ENCODE measurements at regions not wholly inside any gene's neighbourhood (a gene's known extent, or its start where the extent isn't known, plus 50 kb on each side); places are given as distances from the start of the nearest gene placed in this dataset.
A peak's percentile ranks its signal among the peaks of the same experiment; 100 is the strongest.

DNA sequence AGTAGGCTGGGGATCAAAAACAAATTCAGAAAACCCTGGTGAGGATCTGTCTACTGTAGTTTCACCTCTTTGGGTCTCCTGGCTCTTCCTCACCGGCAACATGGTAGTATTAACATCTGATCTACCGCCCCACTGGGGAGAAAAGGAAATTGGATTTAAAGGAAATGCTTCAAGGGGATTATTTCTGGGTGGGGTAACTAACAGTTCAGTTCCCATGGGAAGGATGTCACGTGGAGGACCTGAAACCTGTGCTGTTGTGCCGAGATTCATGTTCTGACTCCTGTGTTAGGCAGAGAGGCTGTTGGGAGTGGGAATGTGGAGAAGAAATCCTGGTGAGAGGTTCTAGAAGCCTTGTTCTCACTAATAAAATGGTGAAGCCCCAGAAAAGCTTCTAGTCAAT, 254.4 kb downstream of the BCOR start:
- no peak for DNase-seq

DNA sequence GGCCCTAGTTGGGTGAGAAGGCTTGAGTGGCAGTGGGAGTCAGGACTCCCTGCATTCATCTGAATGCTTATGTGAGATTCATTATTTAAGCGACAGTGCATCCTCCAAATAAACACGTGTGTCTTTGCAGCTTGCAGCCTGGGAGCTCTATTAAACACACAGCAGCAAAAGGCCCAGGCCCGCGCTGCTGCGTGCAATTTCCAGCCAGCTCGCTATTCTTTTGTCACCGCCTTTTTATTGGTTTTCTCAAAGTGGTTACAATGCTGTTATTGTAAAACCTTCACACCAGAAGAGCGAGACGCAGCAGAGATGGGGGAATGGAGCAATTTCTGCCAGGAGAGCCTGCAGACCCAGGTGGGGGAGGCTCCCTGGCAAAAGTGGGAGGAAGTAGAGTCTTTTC, 252.5 kb downstream of the BCOR start:
- DNase-seq, result no peak

DNA sequence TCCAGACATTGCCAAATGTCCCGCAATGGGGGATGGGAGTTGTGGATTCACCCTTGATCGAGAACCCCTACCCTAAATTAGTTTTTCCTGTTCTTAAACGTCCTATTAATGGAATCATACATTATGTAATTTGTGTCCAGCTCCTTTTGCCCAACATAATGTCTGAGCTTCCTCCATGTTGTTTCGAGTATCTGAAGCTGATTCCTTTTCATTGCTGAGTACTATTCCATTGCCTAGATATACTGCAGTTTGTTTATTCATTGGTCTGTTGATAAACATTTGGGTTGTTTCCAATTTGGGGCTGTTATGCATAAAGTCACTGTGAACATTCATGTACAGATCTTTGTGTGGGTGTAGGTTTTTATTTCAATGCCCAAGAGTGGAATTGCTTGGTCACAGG, 251.3 kb downstream of the BCOR start:
- no peak for DNase-seq

DNA sequence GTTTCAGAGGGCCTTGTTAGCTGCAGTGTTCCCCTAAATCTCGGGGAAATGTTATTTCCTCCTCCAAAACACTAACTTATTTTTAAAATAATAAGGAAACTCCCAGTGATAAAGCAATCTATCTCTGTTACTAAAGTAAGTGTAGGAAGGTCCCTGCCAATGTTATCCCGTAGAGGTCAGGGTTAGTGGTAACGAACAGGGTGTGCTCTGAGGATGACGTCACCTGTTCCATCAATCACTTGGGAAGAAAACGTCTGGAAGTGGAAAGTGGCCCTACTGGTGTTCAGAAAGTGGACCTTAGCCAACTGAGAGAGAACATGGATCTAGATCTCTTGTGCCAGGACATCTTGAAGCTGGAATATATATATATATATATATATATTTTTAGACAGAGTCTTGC, 249.5 kb downstream of the BCOR start:
- no peak for DNase-seq

DNA sequence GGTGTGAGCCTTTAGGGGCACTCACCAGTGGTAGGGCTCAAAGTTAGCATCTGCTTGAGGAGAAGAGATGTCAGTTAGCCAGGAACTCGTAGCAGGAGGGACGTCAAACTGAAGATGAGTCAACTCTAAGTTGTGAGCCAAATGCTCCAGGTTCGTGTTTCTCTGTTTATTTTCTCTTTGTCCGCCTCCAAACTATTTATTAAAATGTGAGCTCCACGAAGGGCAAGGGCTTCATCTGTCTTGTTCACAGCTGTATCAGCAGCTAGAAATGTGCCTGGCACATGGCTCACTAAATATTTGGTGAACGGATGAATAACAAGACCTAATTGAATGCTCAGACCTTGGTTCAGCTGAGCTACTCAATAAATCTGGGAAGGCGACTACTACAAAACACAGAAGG, 248.9 kb downstream of the BCOR start:
- no peak for DNase-seq

DNA sequence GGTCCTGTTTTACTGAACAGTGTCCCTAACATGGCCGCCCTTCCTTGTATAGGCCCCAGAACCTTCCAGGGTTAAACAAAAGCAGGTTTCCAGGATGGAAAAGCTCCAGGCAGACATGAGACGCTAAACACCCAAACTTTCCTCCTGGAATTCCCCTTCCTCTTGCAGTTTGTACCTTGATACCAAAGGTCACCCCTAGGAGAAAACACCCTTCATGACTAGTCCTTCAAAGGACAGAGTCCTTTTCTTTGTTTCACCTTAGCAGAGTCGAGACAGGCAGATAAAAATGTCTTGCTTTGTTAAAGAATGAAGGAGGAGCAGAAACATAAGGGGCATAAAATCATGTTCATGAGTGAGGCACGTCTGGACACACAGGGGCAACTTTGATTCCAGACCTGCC, 247.5 kb downstream of the BCOR start:
- no peak for DNase-seq

DNA sequence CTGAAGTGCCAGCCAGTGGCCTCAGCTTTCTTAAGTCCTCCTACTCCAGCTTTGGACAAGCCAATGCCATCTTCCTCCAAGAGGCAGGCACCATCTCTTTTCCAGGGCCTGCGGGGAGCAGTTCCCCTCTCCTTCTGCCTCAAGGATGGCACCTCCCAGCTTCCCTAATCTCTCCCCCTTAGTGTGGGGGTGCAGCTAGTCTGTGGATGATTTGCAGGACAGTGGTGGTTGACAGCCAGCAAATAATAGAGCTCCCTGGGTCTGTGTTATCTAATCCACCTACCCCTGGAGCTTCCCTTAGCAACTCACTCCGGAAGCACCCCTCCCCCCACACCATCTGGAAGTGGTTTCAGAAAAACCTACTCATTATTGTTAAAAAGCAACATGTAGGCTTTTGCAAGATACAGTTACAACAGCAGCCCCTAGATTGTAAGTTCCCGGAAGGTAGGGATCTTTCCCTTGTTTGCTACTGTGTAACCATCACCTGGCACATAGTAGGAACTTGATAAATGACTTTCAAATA, 247.1 kb downstream of the BCOR start:
- DNase-seq, result peak; percentile 38

DNA sequence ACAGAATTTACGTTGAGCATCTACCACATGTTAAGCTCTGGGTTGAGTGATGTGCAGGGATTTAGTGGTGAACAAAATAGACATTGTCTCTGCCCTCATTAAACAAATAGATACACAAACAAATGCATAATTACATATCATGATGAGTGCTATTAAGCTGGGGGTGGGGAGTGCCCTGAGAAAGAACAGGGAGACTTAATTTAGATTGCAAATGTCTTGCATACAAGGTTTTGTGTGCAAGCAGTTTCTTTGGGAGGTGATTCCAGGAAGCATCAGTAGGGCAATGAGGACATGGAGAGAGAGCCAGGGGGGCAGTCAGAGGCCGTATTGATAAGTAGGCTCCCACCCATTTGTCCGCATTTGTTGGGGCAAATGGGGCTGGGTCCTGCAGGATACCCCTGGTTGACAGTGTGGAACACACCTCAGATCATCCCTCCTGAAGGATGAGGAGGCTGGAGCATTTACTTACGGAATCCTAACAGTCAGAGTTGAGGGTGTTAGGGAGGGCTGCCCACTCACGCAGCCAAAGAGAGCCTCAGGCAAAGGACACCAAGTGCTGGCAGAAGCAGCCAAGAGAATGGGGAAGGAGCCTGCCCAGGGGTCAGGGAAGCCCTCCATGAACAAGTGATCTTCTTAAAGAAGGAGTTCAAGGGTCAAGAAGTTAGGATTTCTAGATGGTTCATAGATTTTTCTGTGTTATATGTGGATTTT, 245.9 kb downstream of the BCOR start:
- no peak for DNase-seq

DNA sequence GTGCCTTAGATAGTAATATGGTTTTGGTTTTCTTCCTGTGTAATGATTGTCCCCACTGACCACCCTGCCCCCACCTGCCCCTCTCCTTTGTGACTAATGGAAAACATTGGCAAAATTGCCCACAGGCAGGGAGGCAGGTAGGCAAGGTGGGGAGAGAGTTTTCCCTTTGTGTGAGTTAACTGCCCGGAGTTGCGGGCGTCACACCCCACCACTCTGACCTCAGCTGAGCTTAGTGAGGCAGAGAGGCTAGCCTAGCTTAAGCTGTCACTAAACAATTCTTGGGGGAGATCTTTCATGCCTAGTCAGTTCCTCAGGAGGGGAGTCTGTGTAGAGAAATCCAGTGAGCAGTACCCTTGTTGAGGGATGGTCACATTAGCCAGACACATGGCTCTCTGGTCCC, 245.3 kb downstream of the BCOR start:
- DNase-seq, result no peak

DNA sequence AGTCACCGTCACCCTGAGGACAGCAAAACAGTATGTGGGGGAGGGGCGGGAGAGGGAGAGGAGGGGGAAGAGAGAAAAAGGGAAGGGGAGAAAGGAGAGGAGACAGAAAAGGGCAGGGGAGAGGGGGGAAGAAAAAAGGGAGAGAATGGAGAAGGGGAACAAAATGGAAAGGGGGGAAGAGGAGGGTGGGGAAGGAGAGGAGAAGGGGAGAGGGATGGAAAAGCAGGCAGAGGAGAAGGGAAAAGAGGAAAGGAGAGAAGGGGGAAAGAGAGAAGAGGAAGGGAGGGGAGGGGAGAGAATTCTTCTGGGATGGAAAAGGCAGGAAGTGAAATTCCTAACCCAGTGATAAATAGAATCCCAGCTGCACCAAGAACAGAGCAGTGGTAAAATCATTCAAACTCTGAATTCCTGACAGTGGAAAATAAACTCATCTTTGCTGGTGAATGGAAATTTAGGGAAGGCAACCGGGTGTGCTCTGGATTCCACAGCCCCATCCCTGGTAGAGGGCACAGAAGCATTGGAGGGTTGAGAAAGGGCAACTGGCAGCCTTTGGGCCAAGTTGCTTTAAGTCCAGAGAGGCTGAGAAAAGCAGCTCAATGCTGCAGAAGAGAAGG, 244.2 kb downstream of the BCOR start:
- no peak for DNase-seq

DNA sequence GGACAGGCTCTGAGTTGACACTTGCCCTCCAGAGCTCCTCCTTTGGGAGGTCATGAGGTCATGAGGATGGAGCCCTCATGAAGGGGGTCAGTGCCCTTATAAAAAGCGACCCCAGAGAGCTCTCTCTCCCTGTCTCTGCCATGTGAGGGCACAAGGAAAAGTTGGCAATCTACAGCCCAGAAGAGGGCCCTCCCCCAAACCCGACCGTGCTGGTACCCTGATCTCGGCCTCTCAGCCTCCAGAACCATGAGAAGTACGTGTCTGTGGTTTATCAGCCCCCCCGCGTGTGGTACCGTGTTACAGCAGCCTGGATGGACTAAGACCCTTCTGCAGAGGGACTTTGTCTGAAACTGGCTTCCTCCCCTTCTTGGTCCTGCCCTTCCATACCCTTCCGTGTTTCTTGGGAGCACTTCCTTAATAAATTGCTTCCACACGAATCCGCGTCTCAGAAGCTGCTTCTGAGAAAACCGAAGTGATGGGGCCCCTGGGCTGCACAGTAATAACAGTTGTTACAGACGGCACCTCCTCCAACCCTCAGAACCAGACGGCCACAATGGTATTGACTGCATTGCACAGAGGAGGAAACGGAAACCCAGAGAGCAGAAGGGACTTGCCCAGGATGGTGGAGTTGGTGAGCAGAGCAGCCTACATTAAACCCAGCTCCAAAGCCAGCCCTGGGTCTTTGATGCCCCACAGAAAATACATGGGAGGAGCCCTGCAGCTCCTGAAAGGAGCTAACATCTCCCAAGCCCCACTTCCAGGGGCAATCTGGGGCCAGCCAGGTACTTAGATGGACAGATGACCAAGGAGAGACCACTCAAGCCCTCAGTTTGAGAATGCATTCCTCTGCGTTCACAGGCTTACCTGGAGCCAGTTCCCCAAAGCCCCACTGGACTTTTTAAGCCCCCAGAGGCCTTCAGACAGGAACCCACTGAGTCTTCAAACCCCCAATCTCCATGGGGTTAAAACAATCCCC, 242.7 kb downstream of the BCOR start:
- DNase-seq, result no peak

DNA sequence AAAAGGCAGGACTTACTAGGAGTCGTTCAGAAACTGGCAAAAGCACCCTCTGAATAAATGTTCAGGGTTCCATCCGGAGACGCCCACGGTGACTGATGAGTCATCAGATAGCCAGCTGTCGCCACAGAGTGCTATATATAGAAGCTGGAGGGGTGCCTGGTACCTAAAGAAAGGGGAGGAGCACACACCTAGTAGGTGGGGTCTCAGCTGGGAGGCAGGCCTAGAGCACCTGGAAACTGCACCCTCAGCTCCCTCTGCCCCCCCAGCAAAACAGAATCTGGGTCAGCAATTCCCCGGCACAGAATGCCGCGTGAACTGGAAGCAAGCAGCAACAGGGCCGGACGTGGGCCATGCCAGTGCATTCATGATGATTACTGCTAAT, 242.0 kb downstream of the BCOR start:
- peak; percentile 36 for DNase-seq

DNA sequence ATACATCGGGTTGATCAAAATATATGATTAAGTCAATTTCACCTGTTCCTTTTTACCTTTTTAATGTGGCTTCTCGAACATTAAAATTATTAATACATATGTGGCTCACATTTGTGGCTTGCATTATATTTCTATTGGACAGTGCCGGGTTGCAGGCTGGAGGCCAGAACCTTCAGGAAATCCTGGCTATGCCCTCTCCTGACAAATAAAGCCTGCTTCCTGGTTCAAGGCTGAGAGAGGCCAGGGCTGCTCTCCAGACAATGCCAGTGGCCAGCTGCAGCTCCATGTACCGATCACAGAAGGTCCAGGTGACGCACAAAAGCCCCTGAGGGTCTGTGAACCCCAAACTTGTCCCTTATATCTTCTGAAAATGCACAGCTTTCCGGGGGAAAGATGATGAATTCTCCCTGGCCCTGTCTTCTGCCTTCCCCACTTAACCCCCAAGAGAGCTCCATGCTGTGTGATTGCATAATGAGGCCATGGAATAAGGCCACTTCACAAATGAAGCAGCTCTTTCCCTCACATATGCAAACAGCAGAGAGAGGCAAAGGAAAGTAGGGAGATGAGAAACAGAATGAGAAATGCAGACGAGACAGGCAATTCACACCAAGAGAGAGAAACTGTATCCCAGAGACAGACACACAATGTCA, 241.2 kb downstream of the BCOR start:
- DNase-seq, result no peak

DNA sequence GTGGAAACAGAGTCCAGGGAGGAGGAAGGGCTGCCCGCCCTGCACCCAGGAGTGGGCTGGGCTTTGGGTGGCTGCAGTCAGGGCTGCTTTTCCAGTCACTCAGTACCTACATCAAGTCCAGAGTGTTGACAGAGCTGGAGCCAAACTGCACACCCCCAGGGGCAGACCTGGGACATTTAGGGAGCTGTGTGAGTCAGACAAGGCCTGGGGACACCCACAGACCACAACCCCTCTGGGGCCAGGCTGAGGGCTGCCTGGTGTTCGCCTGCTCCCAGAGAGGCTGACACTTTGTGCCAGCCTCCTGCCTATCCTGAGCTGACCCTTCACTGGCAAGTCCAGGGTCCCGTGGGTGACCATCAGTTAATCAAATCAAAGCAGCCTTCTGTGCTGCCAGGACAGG, 240.0 kb downstream of the BCOR start:
- no peak for DNase-seq

DNA sequence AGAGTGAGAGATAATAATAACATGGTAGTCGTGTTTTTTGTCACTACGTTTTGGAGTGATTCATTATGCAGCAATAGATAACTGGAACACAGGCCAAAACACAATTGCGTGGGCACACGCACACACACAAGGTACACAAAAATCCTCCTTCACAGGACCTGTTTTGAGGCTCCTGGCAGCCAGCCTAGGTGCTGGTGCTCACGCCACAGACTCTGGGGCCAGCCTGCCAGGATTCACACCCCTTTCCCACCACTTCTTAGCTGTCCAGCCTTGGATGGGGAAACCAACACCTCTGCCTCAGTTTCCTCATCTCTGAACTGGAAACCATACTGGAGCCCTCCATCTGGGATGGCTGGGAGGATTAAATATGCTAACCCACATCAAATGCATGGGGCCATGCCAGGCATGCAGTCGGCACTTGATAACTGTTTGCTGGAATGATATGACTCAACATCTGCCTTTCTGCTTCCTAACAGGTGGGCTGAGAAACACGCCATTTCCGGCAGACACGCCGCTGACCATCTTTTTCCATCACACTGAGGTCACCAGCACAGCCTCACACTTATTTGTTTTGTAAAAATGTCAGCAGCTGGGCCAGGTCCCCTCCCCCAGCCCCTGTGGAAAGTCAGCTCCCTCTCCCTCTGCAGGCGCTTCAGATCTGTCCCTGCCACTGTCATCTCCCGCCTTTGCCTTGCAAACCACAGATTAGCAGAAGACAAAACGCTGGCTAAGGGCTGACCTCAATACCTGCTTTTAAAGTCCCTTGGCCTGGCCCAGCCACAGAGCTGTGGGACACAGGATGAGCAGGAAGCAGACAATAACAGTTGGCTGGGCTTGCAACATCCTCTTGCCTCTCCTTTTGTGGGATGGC, 237.5 kb downstream of the BCOR start:
- peak; percentile 69 for DNase-seq

DNA sequence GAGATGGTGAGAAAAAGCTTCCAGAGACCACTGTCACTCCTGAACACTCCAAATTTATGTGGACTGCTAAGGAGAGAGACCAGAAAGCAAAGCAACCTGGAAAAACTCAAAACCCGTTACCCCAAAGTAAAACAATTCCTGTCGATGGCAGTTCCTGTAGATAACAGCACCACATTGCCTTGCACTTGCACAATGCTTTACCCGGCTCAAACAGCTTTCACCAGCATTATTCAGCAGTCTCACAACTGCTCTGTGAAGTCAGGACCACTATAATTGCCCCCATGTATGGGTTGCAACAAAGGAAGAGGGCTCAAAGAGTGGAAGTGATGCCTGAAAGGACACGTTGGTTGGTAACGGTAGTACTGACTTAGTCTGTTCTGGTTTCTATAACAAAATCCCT, 234.8 kb downstream of the BCOR start:
- no peak for DNase-seq

DNA sequence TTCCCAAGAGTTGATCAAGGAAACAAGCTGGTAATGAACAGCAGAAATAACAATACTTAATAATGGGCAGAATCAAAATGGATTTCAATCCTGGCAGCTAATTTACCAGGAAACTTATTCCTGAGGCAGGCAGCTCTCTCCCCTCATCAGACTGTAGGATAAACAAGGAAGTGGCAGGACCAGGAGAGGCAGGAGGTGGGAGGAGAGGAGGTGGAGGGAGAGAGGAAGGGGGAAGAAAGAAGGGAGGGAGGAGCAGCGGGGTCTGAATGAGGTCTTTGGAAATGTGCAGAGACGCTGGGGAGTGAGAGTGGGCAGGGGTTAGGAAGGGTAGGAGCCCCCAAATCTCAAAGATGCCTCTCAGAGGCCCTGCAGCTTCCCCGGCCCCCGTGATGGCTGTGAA, 231.5 kb downstream of the BCOR start:
- DNase-seq, result no peak

DNA sequence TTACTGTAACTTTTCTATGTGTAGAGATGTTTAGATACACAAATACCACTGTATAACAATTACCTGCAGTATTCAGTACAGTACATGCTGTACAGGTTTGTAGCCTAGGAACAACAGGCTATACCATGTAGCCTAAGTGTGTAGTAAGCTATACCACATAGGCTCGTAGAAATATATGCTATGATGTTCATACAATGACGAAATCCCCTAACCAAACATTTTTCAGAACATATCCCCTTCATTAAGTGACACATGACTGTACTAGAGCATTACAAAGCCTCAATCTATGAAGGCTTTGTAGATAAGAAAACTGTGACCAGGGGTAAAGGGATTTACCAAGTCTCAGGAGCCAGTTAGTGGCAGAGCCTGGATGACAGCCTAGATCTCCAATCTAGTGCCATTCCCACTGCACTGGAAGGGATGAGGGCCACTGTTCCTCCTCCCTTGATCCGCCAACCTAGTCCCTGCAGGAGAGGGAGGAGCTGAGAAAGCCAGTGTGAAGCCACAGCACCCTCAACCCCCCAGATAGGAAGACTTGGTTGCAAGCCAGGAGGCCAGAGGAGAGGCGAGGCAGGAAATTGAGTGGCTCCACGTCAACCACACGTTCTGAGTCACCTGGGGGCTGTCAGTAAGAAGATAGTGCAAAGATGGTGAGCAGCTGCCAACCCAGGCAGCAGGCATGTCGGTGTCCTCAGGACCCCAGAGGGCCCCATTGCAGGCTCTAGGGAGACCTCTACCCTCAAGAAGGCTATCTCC, 227.7 kb downstream of the BCOR start:
- no peak for DNase-seq

DNA sequence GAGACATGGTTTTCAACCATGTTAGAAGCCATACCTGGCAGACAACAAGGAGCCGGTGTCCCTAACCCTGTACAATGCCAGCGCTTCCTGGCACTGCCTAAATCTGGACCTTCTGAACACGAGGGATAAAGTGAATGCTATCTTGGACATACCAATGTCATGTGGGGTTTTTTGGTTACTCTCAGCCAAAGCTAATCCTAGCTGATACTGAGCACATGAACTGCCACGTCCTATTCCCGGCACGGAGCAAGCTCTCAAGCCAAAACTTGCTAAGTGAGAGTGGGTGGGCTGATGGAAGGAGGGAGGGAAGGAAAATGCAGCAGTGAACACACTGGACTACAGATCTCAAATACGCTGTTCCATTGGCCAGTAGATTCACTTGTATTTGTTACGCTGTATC, 226.1 kb downstream of the BCOR start:
- DNase-seq, result no peak

DNA sequence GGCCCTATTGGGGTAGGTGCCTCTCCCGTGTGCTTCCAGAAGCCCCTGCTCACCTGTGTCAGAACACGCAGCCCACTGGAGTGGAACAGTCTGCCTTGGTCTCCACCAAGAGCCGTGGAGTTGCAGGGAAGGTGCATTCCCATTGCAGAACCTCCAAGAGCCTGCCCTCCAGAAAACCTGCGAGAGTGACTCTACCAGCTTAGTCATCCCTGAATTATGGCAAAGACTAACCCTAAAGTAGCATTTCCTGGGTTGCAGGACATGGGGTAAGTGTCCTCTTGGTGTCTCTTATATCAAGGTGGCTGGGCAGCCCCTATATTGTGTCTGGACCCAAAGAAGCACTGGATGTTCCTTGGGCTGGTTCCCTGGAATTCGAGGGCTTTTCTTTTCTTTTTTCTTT, 224.6 kb downstream of the BCOR start:
- no peak for DNase-seq

DNA sequence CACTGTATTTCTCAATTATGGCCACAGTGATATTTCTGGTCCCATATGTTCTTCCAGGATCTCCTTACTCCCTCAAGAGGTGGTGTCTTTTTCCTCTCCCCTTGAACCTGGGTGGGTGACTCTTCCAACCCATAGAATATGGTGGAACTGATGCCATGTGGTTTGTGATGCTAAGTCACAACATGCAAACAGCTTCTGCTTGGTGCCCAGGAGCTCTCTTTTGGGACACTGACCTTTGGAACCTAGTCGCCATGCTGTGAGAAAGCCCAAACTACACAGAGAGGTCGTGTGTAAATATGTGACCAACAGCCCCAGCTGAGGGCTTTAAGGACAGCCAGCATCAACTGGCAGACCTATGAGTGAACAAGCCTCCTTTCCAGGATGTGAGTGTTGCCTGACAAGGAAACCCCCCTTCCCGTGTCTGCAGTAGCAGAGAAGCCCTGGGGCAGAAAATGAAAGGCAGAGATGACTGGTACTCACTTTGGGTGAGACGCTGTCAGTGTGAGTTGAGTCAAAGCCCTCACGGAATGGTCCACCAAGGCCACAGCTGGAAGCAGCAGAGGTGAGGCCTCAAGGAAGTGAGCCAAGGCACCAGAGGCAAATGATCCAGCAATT, 223.4 kb downstream of the BCOR start:
- DNase-seq, result no peak
